ENCODE measurements at regions not wholly inside any gene's neighbourhood (a gene's known extent, or its start where the extent isn't known, plus 50 kb on each side); places are given as distances from the start of the nearest gene placed in this dataset.

DNA sequence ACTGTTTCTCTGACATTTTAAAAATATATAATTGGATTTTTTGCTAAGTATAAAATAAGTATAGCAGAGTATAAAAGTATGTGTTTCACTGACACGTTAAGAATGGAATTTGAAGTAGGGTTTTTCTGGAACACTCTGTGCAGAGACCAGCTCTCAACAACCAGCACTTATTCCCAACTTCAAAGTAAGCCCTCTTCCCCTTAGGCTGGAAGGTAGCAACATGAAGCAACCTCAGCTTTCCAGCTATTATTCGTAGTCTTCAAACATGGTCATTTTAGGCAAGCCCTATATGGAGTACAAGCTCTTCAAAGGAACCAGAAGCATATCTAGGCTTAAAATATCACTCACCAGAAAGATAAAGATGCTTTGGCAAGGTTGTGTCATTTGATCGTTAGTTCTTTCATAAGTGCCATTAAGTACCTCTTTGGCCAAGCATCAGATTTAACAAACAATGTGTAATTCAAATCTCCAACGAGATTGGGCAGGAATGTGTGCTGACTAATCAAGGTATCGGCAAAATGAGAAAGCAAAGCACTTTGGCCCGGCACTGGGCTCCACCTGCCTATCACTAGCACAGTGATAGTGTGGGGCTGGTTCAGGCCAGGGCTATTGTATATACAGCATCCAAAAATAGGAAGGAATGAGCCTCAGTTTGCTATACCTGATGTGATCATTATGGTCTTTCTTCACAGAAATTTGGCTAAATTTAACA, 95.9 kb upstream of the FREM2 start:
- ChIA-PET POLR2A (no interaction called here), RAD21 (ENCODE audit: low non-redundant PET in 1 of 2, low total read pairs in 2 of 2, uncharacterized antibody in 2 of 2, unreplicated experiment in 2 of 2) (no interaction called here), CTCF (no interaction called here)
- BruUV-seq (replicated peaks): no TSS peak
- no peaks in the 10 kb centered on the region for H3K79me2 ChIP-seq (ENCODE audit: insufficient read depth, low read length)
- no peak overlapping the region for H3K4me2 ChIP-seq (ENCODE audit: low read length)
- TF ChIP-seq EGR1 (IDR thresholded peaks at IDR 0.05; ENCODE audit: low read depth) (no peak), MAX (IDR thresholded peaks at IDR 0.05) (no peak), SRF (IDR thresholded peaks at IDR 0.05; ENCODE audit: low read depth) (no peak), SP1 (IDR thresholded peaks at IDR 0.05; ENCODE audit: low read depth) (no peak), ZBTB33 (IDR thresholded peaks at IDR 0.05; ENCODE audit: extremely low read depth, insufficient replicate concordance, low read length) (no peak), ELF1 (IDR thresholded peaks at IDR 0.05; ENCODE audit: borderline replicate concordance, low read depth) (no peak), SIN3A (IDR thresholded peaks at IDR 0.05; ENCODE audit: low read depth) (no peak), POLR2AphosphoS5 (IDR thresholded peaks at IDR 0.05; ENCODE audit: low read depth, low read length) (no peak), RAD21 (IDR thresholded peaks at IDR 0.05; ENCODE audit: low read depth) (no peak), EZH2phosphoT487 (IDR thresholded peaks at IDR 0.05; ENCODE audit: borderline replicate concordance) (no peak), FOSL1 (IDR thresholded peaks at IDR 0.05; ENCODE audit: low read depth) (no peak), CEBPB (IDR thresholded peaks at IDR 0.05; ENCODE audit: low read depth) (no peak), CBX3 (IDR thresholded peaks at IDR 0.05; ENCODE audit: low read depth) (no peak), JUND (IDR thresholded peaks at IDR 0.05) (no peak), TCF7L2 (IDR thresholded peaks at IDR 0.05; ENCODE audit: borderline replicate concordance, extremely low read depth, insufficient read depth, insufficient read length) (no peak), YY1 (IDR thresholded peaks at IDR 0.05; ENCODE audit: extremely low read depth, insufficient replicate concordance, low read depth, low read length) (no peak), ZNF274 (IDR thresholded peaks at IDR 0.05; ENCODE audit: low read depth, low read length) (no peak)
- TF ChIP-seq, protein P1, sequence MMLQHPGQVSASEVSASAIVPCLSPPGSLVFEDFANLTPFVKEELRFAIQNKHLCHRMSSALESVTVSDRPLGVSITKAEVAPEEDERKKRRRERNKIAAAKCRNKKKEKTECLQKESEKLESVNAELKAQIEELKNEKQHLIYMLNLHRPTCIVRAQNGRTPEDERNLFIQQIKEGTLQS (IDR thresholded peaks at IDR 0.05): no peak
- intact Hi-C loops (cut with micrococcal nuclease): no loop called here
- no peaks in the 10 kb centered on the region for H3K36me3 ChIP-seq (ENCODE audit: control insufficient read depth in 1 of 2, insufficient read depth in 2 of 2, low read length in 2 of 2)
- H3K9ac ChIP-seq (ENCODE audit: low read length): no peak overlapping the region
- no peaks in the 10 kb centered on the region; a peak in 1 of 4 replicates for H3K9me3 ChIP-seq (ENCODE audit: control insufficient read depth in 1 of 2, insufficient read depth in 1 of 2, low read depth in 1 of 2, low read length in 2 of 2)
- no peaks in the 10 kb centered on the region for H3K9me2 ChIP-seq (ENCODE audit: insufficient read depth)
- no peak overlapping the region for H3K4me3 ChIP-seq (replicated peaks in 1 of 2; ENCODE audit: low read depth in 1 of 2, low read length in 2 of 2)
- ATAC-seq (no peak), DNase-seq (ENCODE audit: low read depth, low spot score) (no peak)
- H3K27ac ChIP-seq (ENCODE audit: low read depth, low read length): no peak overlapping the region
- H4K20me1 ChIP-seq (ENCODE audit: insufficient read depth): no peaks in the 10 kb centered on the region
- no peak overlapping the region for H2AFZ ChIP-seq (ENCODE audit: low read depth, low read length, poor library complexity, severe bottlenecking)
- no peaks in the 10 kb centered on the region for H3K4me1 ChIP-seq (ENCODE audit: control insufficient read depth in 1 of 2, insufficient read depth in 2 of 2, low read length in 2 of 2)
- H3K27me3 ChIP-seq (ENCODE audit: insufficient read depth, low read length): no peaks in the 10 kb centered on the region

All from HCT116 (cell line).